SHP77 (cell line): ENCODE measurements at regions not wholly inside any gene's neighbourhood (a gene's known extent, or its start where the extent isn't known, plus 50 kb on each side); places are given as distances from the start of the nearest gene placed in this dataset.
A peak's percentile ranks its signal among the peaks of the same experiment; 100 is the strongest.

Experiments
- DNase-seq, 2 experiments: peaks; one replicate each; lab custom pipeline; 2025; lab: John Stamatoyannopoulos, UW

DNA sequence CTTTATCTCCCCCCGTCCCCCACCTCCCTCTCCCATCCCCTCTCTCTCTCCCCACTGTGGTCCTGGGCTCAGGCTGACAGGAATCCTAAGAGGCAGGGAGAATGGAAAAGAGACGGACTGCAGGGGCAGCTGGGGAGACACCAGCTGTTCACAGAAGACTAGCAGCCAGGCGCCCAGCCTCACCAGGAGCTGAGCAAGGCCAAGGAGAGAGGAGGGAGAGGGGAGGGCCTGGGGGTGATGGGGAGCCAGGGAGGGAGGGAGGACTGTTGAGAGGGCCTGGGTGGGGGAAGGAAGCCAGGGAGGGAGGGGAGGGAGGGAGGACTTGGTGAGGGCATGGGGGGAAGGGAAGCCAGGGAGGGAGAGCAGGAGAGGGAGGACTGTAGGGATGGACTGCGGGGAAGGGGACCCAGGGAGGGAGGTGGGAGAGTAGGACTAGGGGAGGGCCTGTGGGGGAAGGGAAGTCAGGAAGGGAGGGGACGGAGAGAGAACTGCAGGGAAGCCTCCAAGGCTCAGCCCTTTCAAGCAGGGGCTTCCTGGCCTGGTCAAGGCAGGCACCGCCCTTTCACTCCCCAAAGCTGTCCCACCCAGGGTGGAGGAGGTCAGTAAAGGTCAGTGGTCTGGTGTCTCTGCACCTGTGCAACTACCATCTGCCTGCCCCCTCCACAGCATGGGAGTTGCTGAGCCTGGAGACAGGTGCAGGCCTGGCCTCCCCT, 517.7 kb upstream of the MYT1L start:
- DNase-seq, result peak; percentile 89 to 95

DNA sequence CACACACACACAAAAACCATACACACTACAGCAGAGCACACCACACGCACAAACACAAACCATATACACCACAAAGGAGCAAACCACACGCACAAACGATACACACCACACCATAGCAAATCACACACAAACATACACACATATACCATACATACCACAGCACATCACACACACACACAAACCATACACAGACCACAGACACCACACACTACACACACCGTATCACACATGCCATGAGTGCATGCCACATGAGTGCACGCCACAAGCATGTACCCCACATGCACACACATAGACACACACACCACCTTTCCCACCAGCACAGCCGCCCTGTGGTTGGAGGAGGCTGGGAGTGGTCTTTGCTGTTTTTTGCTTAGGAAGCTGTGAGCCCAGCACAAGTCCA, 517.1 kb upstream of the MYT1L start:
- no peak for DNase-seq

DNA sequence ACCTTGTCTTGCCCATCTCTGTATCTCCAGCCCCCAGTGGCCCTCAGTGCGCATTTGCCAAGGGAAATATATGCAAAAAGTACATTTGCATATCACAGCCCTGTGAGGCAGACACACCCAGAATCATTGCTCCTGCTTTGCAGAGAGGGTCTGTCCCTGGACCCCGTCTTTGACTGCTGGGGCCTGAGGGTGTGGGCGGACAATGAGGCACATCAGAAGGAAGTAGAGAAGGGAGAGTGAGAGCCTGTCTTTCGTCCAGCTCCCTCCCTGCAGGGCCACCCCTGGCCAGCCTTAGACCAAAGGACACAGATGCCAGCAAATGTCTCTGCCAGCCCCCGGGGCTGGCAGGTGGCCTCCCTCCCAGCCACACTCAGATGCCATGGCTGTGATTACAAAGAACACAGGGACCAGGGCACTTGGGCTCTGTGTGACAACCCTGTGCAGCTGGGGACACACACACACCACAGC, 516.2 kb upstream of the MYT1L start:
- DNase-seq, result peak; percentile 86 to 87

DNA sequence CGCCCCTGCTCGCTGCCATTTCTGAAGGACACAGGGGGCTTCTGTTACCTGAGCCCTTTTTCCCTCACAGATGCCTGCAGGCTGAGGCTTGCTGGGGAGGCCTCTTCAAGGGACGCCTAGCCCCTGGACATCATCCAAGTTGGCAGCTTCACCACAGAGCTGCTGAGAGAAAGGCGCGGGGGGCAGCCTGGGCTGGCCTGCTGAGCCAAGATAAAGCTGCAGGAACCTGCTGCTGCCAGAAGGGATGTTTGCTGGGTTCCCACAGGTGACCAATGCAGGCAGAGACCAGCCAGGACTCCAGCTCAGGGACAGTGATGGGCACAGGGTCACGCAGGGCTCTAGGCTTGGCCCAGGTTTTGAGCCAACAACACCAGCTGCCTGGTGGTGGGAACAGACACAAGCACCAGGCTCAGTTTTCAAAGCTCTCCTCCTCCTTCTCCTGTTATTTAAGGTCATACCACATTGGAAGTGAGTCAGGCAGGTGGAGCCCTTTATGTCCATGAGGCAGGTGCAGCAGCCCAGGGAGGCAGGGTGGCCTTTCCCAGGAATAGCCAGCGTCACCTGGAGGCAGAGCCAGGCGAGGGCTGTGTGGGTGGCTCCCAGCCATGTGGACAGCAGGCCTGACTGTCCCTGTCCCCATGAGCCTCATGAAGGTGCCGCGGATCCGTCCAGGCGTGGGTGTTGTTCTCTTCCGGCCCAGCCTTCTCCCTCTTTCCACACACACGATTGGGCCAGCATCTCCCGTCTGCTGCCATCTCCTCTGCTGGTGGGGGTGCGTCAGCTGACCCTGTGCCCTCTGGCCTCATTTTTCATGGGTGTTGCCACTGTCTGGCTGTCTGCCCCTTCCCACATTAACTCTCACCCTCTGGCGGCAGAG, 515.5 kb upstream of the MYT1L start:
- DNase-seq, result peak; percentile 99

DNA sequence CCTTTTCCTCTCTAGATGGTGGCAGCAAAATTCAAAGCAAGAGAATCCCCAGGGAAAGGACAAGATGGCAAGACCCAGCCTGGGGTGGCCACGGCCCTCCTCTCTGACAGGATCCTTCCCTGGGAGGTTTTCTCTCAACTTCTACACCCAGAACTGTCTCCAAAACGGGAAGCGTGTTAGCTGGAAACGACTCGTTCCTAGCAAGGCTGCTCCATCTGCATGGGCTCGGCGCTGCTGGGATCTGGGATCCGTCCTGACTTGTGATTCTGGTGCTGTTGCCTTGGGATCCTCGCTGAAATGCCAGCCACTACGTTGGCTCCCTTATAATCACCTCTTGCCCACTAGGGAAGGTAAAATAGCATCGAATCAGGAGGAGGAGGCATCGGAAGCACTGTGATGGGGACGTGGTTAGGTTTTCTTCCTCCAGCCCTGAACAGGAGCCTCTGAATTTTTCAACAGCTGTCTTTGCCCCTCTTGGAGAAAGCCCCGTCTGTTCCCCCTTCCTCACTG, 514.8 kb upstream of the MYT1L start:
- peak in 1 of 2 experiments; percentile 56 for DNase-seq

DNA sequence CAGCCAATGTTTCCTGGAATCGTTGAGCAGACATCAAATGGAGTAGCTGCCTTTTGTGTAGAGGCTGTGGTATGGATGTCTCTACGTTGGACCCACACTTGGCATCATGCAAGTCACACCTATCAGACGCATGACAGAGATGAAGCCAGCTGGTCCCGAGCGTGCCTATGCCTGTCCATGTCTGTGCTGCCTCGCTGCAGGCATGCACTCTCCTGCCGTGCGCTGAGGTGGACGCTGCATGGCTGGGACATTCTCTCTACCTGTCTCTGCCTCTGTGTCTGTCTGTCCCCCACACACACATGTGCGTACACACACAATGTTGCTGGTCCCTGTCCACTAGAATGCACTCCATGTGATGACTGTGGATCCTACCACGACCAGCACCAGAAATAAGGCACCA, 514.2 kb upstream of the MYT1L start:
- DNase-seq, result peak in 1 of 2 experiments; percentile 16

DNA sequence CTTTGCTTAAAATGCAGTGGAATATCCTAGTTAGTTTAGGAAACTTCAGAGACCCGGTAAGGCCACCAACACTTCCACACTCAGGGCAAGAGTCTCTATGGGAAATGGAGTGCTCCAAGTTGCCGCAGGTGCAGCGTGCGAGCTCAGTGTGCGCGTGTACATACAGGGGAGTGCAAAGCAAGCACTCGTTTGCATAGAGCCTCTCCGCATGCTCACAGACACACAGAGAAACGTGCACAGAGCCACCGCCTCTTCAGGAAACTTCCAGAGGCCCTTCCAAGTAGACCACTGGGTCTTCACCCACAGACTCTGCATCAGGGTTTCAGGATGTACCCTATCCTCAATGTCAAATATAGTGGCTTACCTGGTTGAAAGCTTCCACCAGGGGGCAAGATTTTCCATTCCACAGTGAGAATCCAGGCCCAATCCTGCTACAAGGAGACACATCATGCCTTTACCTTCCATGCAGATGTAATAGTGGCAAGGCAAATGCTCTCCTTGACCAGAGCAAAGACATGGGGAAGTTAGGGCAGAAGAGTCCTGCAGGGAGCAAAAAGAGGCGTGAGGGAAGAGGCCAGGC, 513.0 kb upstream of the MYT1L start:
- peak in 1 of 2 experiments; percentile 10 for DNase-seq

DNA sequence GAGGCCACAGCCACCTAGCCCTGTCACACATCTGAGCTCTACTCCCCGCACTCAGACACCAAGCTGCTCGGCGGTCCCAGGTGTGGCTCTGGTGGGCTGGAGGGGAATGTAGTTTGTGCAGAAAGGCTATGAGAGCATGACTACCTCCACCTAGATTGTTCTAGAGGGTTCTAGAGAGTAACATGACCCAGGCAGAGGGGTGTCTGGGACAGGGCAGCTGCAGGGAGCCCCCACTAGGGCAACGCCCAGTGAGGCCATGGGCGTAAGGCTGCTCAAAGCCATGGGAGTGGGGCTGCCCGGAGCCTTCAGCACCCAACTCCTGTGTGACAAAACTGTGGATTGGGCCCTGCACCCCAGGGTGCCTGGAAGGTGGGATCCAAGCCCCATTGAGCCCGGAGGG, 511.4 kb upstream of the MYT1L start:
- DNase-seq, result no peak

DNA sequence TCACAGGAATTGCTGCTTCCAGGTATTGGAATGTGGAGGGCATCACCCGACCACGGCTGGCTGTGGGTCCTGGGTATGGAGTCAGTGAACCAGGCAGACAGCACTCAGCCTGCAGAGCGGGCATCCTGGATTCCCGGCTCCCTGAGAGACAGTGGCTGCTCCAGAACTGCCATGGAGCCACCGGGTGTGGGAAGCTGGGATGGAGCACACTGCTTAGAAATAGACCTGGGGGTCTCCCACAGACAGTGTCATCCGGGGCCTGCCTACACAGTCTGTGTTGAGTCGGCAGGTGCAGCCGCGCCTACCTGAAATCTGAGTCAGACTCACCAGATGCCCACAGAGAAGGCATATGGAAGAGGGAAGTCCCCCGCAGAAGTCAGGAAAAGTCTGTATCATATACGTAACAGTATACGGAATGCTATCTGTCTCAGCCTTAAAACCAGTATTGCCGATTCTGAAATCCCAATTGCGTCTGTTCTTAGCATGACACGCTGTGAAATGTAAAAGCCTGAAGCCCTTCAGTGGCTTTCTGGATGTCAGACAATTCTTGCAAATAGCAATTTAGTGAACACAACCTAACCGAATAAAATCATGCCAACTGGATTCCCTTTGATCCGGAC, 509.7 kb upstream of the MYT1L start:
- DNase-seq, result no peak

DNA sequence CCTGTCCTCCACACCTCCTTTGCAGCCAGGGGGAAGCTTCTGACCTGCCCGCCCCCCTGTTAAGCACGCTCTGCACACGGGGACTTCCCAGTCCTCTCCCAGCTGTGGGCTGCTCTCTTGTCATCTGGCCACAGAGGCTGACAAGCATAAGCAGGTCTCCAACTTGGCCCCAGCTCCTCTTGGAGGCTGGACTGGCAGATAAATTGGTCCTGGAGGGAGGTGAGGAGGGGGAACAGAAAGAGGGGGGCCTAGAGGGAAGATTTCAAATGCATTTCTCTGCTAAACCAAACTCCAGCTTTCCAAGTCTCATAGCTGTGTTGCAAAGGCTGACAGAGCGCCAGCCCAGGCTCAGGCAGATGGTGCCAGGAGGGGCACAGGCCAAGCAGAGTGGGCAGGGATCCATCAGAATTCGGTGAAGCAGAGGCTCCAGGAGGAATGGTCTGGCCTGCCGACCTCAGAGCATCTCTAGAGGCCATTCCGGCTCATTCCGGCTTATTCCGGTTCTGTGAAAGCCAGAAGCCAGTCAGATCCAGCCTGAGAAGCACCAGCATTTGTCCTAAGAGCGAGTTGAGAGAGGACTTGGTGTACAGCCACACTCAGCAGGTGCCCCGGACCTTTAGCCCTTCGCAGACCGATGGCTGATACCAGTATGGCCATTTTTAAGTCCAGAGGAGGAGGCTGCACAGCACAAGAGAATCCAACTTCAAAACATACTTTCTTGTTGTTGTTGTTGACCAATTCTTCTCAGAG, 508.9 kb upstream of the MYT1L start:
- no peak for DNase-seq

DNA sequence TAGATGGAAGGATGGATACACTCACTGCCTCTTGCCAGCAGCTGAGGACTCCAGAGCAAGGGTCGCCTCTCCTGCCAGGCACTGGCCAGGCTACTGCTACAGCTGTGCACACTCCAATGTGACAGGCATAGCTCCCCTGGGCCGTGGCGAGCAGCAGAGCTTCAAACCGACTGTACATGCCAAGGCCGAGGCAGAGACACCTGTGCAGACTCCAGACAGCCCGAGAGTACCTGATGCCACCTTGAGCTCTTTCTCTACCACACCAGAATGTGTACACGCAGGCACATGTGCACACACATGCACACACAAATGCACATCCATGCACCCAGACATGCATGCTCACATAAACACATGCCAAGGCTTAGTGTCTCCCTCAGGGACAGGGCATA, 508.3 kb upstream of the MYT1L start:
- no peak for DNase-seq

DNA sequence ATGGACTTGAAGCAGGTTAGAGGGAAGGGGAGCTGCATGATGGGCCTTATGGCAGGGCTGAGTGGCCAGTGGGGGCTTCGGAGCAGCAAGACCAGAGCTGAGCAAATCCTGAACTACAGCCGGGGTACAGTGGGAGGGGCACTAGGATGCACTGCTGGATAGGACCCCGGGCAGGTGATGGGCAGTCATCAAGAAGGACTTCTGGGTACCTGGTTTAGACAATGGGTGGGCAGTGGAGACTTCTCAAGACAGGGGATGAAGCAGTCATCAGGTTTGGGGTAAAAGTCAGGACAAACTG, 507.4 kb upstream of the MYT1L start:
- no peak for DNase-seq

DNA sequence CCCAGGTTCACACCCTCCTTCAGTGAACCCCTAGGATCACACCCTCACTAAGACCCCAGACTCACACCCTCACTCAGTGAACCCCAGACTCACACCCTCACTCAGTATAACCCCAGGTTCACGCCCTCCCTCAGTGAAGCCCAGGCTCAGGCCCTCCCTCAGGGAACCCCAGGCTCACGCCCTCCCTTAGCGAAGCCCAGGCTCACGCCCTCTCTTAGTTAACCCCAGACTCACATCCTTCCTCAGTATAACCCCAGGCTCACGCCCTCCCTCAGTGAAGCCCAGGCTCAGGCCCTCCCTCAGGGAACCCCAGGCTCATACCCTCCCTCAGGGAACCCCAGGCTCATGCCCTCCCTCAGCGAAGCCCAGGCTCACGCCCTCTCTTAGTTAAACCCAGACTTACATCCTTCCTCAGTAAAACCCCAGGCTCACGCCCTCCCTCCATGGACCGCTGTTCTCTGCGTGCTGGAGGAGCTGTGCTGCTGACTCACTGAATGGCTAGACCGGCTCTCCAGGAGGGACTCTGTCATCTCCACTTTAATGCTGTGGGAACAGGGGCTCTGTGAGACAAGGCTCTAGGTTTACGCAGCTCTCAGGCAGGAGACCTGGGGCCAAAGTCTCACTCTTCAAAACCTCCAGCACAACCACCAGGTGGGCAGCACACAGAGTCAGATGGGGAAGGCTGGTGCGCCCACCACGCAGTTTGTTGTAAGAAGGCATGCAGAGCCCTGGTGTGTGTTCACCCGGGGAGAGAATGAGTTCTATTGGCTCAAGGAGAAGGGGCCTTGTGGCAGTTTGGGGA, 506.9 kb upstream of the MYT1L start:
- DNase-seq, result no peak

DNA sequence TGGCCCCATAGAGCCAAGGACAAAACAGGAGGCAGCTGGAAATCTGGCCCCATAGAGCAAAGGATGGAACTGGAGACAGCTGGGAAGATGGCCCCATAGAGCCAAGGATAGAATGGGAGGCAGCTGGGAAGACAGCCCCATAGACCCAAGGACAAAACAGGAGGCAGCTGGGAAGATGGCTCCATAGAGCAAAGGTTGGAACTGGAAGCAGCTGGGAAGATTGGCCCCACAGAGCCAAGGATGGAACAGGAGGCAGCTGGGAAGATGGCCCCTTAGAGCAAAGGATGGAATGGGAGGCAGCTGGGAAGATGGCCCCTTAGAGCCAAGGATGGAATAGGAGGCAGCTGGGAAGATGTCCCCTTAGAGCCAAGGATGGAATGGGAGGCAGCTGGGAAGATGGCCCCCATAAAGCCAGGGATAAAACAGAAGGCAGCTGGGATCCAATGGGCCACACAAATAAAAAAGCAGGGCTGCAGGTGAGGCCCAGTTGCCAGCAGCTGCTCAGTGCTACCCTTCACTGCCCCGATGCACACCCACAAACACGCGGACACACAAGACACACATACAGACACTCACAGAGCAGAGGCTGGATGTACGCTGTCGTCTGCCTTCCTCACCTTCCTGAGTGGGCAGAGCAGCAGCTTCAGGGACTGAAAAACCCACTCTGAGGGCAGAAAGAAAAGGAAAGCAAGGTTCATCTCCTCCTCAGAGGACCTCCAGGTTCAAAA, 505.4 kb upstream of the MYT1L start:
- DNase-seq, result no peak

DNA sequence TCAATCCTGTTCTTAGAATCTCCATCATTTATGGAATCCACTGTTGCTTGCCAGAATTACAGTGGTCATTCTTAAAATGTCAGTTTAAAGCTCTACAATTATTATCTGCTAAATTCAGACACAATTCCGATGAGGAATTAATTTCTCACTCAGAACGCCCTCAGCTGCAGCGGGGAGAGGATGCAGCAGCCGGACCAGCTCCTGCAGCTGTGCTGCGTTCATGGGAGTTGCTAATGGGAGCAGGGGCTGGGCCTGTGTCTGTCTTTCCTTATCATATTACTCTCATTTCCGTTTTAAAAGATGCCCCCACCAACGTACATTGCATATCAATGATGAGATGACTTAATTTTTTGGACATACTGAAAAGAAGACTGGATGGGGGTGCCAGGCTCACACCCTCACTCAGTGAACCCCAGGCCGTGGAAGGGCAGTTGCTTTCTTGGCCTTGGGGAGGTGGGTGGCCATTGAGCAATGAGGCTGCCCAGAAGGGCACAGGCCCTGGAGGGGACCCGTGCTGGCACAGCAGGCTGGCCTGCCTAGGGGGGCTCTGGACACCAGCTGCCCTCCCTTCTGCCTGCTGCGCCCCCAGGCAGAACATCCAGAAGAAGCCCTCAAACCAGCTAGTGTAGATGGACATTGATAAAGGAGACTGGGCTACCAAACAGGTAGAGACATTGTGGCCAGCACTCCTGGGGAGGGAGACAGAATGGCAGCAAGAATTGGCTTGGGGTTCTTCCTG, 503.6 kb upstream of the MYT1L start:
- no peak for DNase-seq

DNA sequence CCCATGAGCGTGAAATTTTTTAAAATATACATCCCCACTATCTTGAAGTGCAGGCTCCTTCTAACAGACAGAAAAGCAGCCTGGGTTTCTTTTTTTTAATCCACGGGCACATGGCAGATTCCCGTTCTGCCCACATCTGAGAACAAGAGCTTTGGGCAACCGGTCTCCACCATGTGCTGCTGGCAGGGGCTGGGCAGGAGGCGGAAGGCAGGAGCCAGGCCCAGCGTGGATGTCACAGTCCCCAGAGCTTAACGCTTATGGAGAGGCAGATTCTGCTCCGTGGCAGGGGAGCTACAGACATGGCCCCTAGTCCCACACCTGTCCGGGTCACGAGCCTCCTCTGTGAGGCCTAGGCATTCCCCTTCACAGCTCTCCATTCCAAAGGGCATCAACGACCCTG, 503.0 kb upstream of the MYT1L start:
- no peak for DNase-seq

DNA sequence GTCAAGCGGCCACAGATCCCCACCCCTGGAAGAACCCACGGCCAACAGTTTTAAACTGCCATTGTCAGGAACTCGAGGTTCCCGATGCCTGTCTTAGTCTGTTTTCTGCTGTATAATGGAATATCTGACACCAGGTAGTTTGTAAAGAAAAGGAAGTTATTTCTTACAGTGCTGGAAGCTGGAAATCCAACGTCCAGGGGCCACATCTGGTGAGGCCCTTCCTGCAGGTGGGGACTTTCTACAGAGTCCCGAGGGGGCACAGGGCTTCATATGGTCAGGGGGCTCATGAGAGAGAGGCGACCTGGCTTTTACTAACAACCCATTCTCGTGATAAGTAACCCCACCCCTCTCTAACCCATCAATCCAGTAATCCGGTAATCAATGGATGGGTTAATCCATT, 501.6 kb upstream of the MYT1L start:
- DNase-seq, result no peak

DNA sequence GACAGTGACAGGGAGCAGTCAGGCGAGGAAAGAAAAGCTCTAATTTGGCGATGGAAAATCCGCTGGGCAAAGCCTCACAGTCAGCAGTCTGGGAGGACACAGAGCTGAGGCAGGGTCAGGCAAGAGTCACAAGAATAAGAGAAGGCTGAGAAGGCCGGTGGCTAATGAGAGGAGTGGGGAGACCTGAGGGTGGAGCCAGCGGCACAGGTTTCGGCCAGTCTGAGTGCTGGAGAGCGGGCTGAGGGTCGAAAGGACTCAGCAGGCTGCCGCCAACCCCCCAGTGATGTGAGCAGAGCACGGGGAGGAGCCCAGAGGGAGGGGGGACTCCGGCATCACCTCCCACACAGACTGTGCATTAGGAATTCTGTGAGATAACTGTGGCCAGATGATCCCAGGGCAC, 500.6 kb upstream of the MYT1L start:
- no peak for DNase-seq

DNA sequence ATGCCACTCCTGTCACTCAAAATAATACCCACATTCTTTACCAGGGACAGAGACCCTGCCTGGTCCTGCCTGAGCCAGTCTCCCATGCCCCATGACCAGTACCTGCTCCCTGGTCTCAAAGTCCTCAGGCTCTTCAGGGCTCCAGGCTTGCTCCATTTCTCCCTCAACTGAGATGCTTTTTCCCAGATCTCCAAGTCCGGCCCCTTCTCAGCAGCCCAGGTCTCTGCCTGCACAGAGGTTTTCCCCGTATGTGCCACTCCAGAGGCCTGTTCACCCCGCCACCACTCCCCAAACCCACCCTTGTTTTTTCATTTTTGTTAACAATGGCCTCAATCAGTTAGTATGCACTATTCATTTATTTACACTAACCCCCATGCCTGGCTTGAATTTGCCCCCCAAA, 499.5 kb upstream of the MYT1L start:
- no peak for DNase-seq
